NCI-H446 (cell line): ENCODE measurements at regions not wholly inside any gene's neighbourhood (a gene's known extent, or its start where the extent isn't known, plus 50 kb on each side); places are given as distances from the start of the nearest gene placed in this dataset.

Source experiments
- DNase-seq, 2 experiments: peaks; one replicate each; lab custom pipeline; 2025; lab: John Stamatoyannopoulos, UW

- no peak for DNase-seq
Measured at GRCh38 chr2:204321910-204322751, 223.1 kb upstream of the PARD3B start.

- peak; percentile 72 to 85 for DNase-seq
Measured at GRCh38 chr2:204325468-204325867, 219.8 kb upstream of the PARD3B start.

GRCh38 chr2:204328373-204328772, 216.9 kb upstream of the PARD3B start:
- no peak for DNase-seq

- no peak for DNase-seq
Measured at GRCh38 chr2:204329016-204329415, 216.3 kb upstream of the PARD3B start.

GRCh38 chr2:204329532-204329931, 215.7 kb upstream of the PARD3B start:
- DNase-seq: no peak

- no peak for DNase-seq
Measured at GRCh38 chr2:204331180-204331579, 214.1 kb upstream of the PARD3B start.

GRCh38 chr2:204331988-204332387, 213.3 kb upstream of the PARD3B start:
- no peak for DNase-seq

GRCh38 chr2:204332706-204333105, 212.6 kb upstream of the PARD3B start:
- DNase-seq: no peak

- no peak for DNase-seq
Measured at GRCh38 chr2:204333861-204334260, 211.4 kb upstream of the PARD3B start.

- no peak for DNase-seq
Measured at GRCh38 chr2:204335451-204336058, 209.7 kb upstream of the PARD3B start.

GRCh38 chr2:204336153-204336744, 209.0 kb upstream of the PARD3B start:
- no peak for DNase-seq

GRCh38 chr2:204337638-204338037, 207.6 kb upstream of the PARD3B start:
- no peak for DNase-seq

GRCh38 chr2:204339212-204339715, 206.0 kb upstream of the PARD3B start:
- no peak for DNase-seq

GRCh38 chr2:204340511-204340910, 204.8 kb upstream of the PARD3B start:
- DNase-seq: no peak

- no peak for DNase-seq
Measured at GRCh38 chr2:204341887-204342276, 203.4 kb upstream of the PARD3B start.

- no peak for DNase-seq
Measured at GRCh38 chr2:204343685-204344084, 201.6 kb upstream of the PARD3B start.

GRCh38 chr2:204344119-204344518, 201.2 kb upstream of the PARD3B start:
- DNase-seq: no peak

- DNase-seq: no peak
Measured at GRCh38 chr2:204346906-204347305, 198.4 kb upstream of the PARD3B start.

- no peak for DNase-seq
Measured at GRCh38 chr2:204353823-204354222, 191.5 kb upstream of the PARD3B start.

GRCh38 chr2:204354442-204354856, 190.8 kb upstream of the PARD3B start:
- DNase-seq: no peak

- no peak for DNase-seq
Measured at GRCh38 chr2:204355688-204356087, 189.6 kb upstream of the PARD3B start.

GRCh38 chr2:204356151-204356641, 189.1 kb upstream of the PARD3B start:
- no peak for DNase-seq

- peak in 1 of 2 experiments; percentile 18 for DNase-seq
Measured at GRCh38 chr2:204357286-204357685, 188.0 kb upstream of the PARD3B start.
